ENCODE measurements at regions not wholly inside any gene's neighbourhood (a gene's known extent, or its start where the extent isn't known, plus 50 kb on each side); places are given as distances from the start of the nearest gene placed in this dataset.
A peak's percentile ranks its signal among the peaks of the same experiment; 100 is the strongest.

GRCh38 chr9:110029429-110029955 lies 178.5 kb downstream of the C9orf152 start:
- peaks cover 25 to 68% of the 10 kb centered on the region in 2 experiments for H3K79me1 ChIP-seq (ENCODE audit: low read depth in 1 of 2, low read length in 2 of 2)
- peak overlapping the region in 1 of 2 experiments; percentile 99; a peak in 2 of 4 replicates for H4K8ac ChIP-seq (ENCODE audit: low read depth in 2 of 2, low read length in 2 of 2)
- no peaks in the 10 kb centered on the region for H3K27me3 ChIP-seq (ENCODE audit: control insufficient read depth, insufficient read depth, low read length)
- H2BK120ac ChIP-seq (ENCODE audit: low read depth, low read length): peak overlapping the region; percentile 100
- BruUV-seq (replicated peaks): no TSS peak
- H3K4ac ChIP-seq (ENCODE audit: low read depth, low read length): peak overlapping the region; percentile 99
- H3K23ac ChIP-seq (ENCODE audit: low read depth, low read length): peak overlapping the region; percentile 10; the same call in 1 of the 2 replicates
- peaks cover 19% of the 10 kb centered on the region for H3K9me1 ChIP-seq (ENCODE audit: insufficient read depth, low read length)
- TF ChIP-seq USF2 (IDR thresholded peaks at IDR 0.05; ENCODE audit: low read depth, low read length): peak; percentile 94
- TF ChIP-seq, protein P1, sequence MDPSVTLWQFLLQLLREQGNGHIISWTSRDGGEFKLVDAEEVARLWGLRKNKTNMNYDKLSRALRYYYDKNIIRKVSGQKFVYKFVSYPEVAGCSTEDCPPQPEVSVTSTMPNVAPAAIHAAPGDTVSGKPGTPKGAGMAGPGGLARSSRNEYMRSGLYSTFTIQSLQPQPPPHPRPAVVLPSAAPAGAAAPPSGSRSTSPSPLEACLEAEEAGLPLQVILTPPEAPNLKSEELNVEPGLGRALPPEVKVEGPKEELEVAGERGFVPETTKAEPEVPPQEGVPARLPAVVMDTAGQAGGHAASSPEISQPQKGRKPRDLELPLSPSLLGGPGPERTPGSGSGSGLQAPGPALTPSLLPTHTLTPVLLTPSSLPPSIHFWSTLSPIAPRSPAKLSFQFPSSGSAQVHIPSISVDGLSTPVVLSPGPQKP (IDR thresholded peaks at IDR 0.05; ENCODE audit: borderline replicate concordance, low read depth, low read length): no peak
- TF ChIP-seq MAFK (IDR thresholded peaks at IDR 0.05; ENCODE audit: low read depth, low read length): no peak
- TF ChIP-seq NFE2L2 (IDR thresholded peaks at IDR 0.05; ENCODE audit: low read depth, low read length): no peak
- TF ChIP-seq CEBPB (IDR thresholded peaks at IDR 0.05; ENCODE audit: low read depth, low read length): peak; percentile 86
- peak; percentile 86 for TF ChIP-seq BHLHE40 (IDR thresholded peaks at IDR 0.05; ENCODE audit: low read depth, low read length)
- ATAC-seq (ENCODE audit: low read depth): peak; percentile 54
- ChIA-PET POLR2A (ENCODE audit: unreplicated experiment) (interaction anchor here (0.8 to 1.1 kb wide), 3 partner anchors 20 to 23 kb away, joined by 4 to 6 read pairs (median 4); no protein-coding TSS in a partner anchor), CTCF (interaction anchor here (0.7 kb wide), 1 partner anchor 589 kb away, joined by 4 read pairs; no protein-coding TSS in a partner anchor)
- H3K36me3 ChIP-seq (ENCODE audit: control insufficient read depth, insufficient read depth, low read length): no peaks in the 10 kb centered on the region
- H3K4me2 ChIP-seq (ENCODE audit: low read depth, low read length): peak overlapping the region; percentile 11; the same call in 1 of the 2 replicates
- 100% methylated on average over 1 of the region's 4 CpGs; no CpG with 5 or more reads in 1 of the 2 experiments for WGBS, 2 experiments (ENCODE audit: extremely low coverage in 2 of 2, insufficient read length in 1 of 2)
- peak overlapping the region; percentile 72 for H2AK5ac ChIP-seq (ENCODE audit: low read depth, low read length)
- H2AK9ac ChIP-seq (replicated peaks; ENCODE audit: low read depth, low read length, poor library complexity): no peak overlapping the region
- intact Hi-C loops (cut with micrococcal nuclease): no loop called here
- DNase-seq: peak; percentile 85
- peak overlapping the region; percentile 98 for H2BK5ac ChIP-seq (ENCODE audit: low read depth, low read length, poor library complexity, severe bottlenecking)
- peak overlapping the region; percentile 70 for H3K56ac ChIP-seq (ENCODE audit: extremely low read depth, insufficient read depth, low read length)
- no peak overlapping the region; the same call in 1 of the 2 replicates for H4K5ac ChIP-seq (ENCODE audit: low read depth, low read length)
- peak overlapping the region; percentile 85 for H2BK20ac ChIP-seq (ENCODE audit: low read depth, low read length)
- in situ Hi-C loops (cut with MboI; ENCODE audit: low sequenced_read_pairs): no loop called here
- dilution Hi-C loops (cut with HindIII; ENCODE audit: low sequenced_read_pairs, unreplicated experiment): no loop called here
- peak overlapping the region; percentile 93; the same call in 2 of the 3 replicates for H2BK15ac ChIP-seq (ENCODE audit: low read depth, low read length)
- no peaks in the 10 kb centered on the region; the same call in 1 of the 2 replicates for H4K20me1 ChIP-seq (ENCODE audit: insufficient read depth, low read length)
- H3K18ac ChIP-seq (ENCODE audit: low read depth, low read length): peak overlapping the region; percentile 20; the same call in 1 of the 2 replicates
- H3K4me1 ChIP-seq (ENCODE audit: control insufficient read depth, insufficient read depth, low read length): peaks cover 20% of the 10 kb centered on the region
- H3K4me3 ChIP-seq (ENCODE audit: insufficient read depth, low read depth, low read length): no peak overlapping the region
- H4K91ac ChIP-seq (ENCODE audit: insufficient read depth, low read depth, low read length): peak overlapping the region; percentile 55
- no peak overlapping the region for H3K9ac ChIP-seq (ENCODE audit: low read depth, low read length)
- no peaks in the 10 kb centered on the region for H3K9me3 ChIP-seq (ENCODE audit: control insufficient read depth, insufficient read depth, low read length)
- H3K27ac ChIP-seq (ENCODE audit: insufficient read depth, low read length): peak overlapping the region; percentile 71
- no peak overlapping the region for H3K14ac ChIP-seq (replicated peaks; ENCODE audit: low read depth, low read length)
- H2AFZ ChIP-seq (replicated peaks; ENCODE audit: low read length, poor library complexity): no peak overlapping the region

Data from IMR-90 (cell line).